Heart left ventricle (tissue), 16 donors: ENCODE measurements at regions not wholly inside any gene's neighbourhood (a gene's known extent, or its start where the extent isn't known, plus 50 kb on each side); places are given as distances from the start of the nearest gene placed in this dataset.
"Not testable (repeated sequence)": the region's sequence is repeated elsewhere in the genome, so short reads cannot be mapped to it uniquely, and the experiment has no call there.

ENCODE experiments used
- ATAC-seq, 4 donors: fragments of 200-7000 bp; cut with Tn5 transposase; one replicate each; pipeline ENCODE4 v1.9.1; 2020 to 2022; ENCODE audit warnings: moderate library complexity in 4 of 4, mild to moderate bottlenecking in 3 of 4, moderate number of reproducible peaks in 1 of 4
- DNase-seq, 5 donors: peaks; one replicate each; pipeline ENCODE4 v3.0.0-alpha.2; 2020
- H3K27ac ChIP-seq, 12 donors: fragments of 200-600 bp; sonication (generic) in 4 of 12; one replicate each; pipeline versions ENCODE4 v1.5.0 to v1.8.0; 2016 to 2022; ENCODE audit warnings: mild to moderate bottlenecking in 2 of 12
- H3K27me3 ChIP-seq, 9 donors: fragments of 200-600 bp; sonication (generic) in 2 of 9; one replicate each; pipeline versions ENCODE4 v1.5.1 to v1.8.0; 2016 to 2022; ENCODE audit warnings: mild to moderate bottlenecking in 3 of 9
- H3K36me3 ChIP-seq, 9 donors: fragments of 200-600 bp; sonication (generic) in 2 of 9; one replicate each; pipeline versions ENCODE4 v1.5.0 to v1.8.0; 2018 to 2022; ENCODE audit warnings: mild to moderate bottlenecking in 2 of 9
- H3K4me1 ChIP-seq, 12 donors: fragments of 200-600 bp; sonication (generic) in 4 of 12; one replicate each; pipeline versions ENCODE4 v1.5.0 to v1.8.0; 2016 to 2022; ENCODE audit warnings: mild to moderate bottlenecking in 3 of 12
- H3K4me3 ChIP-seq, 12 donors: fragments of 200-600 bp; sonication (generic) in 4 of 12; one replicate each; pipeline versions ENCODE4 v1.5.0 to v1.8.0; 2017 to 2022; ENCODE audit warnings: mild to moderate bottlenecking in 9 of 12, moderate library complexity in 4 of 12
- H3K9me3 ChIP-seq, 12 donors: fragments of 200-600 bp; sonication (generic) in 4 of 12; one replicate each; pipeline versions ENCODE4 v1.5.0 to v1.8.0; 2016 to 2022; ENCODE audit warnings: mild to moderate bottlenecking in 1 of 12
- POLR2A ChIP-seq, 2 donors: fragments of 450-650 bp; IDR thresholded peaks; one replicate each; pipeline ENCODE4 v1.6.1; 2017; ENCODE audit warnings: antibody characterized with exemption in 2 of 2, mild to moderate bottlenecking in 2 of 2, moderate library complexity in 2 of 2
- WGBS, 4 donors: extraction: QIAGEN DNeasy Blood & Tissue Kit in 2 of 4; methylation state at CpG; one replicate each; pipeline versions ENCODE4 v1.1.5 to v1.1.7; 2013 to 2018; 5-methylcytosine and 5-hydroxymethylcytosine counted together
- intact Hi-C, 10 donors: fragments of 100-400 bp; cut with DNase I; formaldehyde crosslinking; loops; one replicate each; pipeline versions ENCODE4 v1.11.1 to v1.14.2; 2022
- TF ChIP-seq, protein P1 (sequence below), 12 donors: fragments of 200-600 bp; sonication (generic) in 4 of 12; IDR thresholded peaks; one replicate each; pipeline versions ENCODE4 v1.5.0 to v1.8.0; 2018 to 2022; ENCODE audit warnings: antibody characterized with exemption in 12 of 12, mild to moderate bottlenecking in 5 of 12
- donor health status: ischemic (EF 13 %, LVEDD 7.1; RV severe dilation, severe dysfunction).
- donor health status: healthy with polysubstance abuse.
- donor health status: DM: no; HTN: yes; CAD: no.
- donor health status: DM: no; HTN: no; CAD: no.
- donor health status: ischemic (EF 25% LVEDD 6.9; RV normal size, moderate dysfunction).
- donor health status: ischemic (EF 25% LVEDD 5.7; RV mildly dilated, moderate dysfunction).
- donor health status: healthy.
- donor health status: DM: yes; HTN: yes; CAD: no.
- donor health status: ischemic (EF 35%, LVEDD 5.7; RV mildly dilated, moderate dysfunction).
- donor health status: nonischemic (EF 11% LVEDD 7.7; RV severe dilation, severe dysfunction).
- donor health status: DM: yes; HTN: yes; CAD: no.
- donor health status: PGD.
- donor health status: ischemic (EF 29% LVEDD 5.4; RV normal size, mild dysfunction).
- donor health status: nonischemic (EF 23%, LVEDD 6.1; RV moderate dilation, normal function).

- Histone ChIP-seq H3K4me1 (peaks cover 0 to 26% (median 2%) of the 10 kb centered on the region in 12 donors), H3K36me3 (no peaks in the 10 kb centered on the region), H3K27me3 (no peaks in the 10 kb centered on the region), H3K4me3 (no peak overlapping the region), H3K9me3 (peaks cover 0 to 20% (median 0%) of the 10 kb centered on the region in 12 donors), H3K27ac (no peak overlapping the region)
- DNase-seq (no peak), ATAC-seq (no peak)
- TF ChIP-seq POLR2A (IDR thresholded peaks at IDR 0.05) = no peak
- TF ChIP-seq, protein P1, sequence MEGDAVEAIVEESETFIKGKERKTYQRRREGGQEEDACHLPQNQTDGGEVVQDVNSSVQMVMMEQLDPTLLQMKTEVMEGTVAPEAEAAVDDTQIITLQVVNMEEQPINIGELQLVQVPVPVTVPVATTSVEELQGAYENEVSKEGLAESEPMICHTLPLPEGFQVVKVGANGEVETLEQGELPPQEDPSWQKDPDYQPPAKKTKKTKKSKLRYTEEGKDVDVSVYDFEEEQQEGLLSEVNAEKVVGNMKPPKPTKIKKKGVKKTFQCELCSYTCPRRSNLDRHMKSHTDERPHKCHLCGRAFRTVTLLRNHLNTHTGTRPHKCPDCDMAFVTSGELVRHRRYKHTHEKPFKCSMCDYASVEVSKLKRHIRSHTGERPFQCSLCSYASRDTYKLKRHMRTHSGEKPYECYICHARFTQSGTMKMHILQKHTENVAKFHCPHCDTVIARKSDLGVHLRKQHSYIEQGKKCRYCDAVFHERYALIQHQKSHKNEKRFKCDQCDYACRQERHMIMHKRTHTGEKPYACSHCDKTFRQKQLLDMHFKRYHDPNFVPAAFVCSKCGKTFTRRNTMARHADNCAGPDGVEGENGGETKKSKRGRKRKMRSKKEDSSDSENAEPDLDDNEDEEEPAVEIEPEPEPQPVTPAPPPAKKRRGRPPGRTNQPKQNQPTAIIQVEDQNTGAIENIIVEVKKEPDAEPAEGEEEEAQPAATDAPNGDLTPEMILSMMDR (IDR thresholded peaks at IDR 0.05) = no peak
- intact Hi-C loops = loop anchor here in 1 of 10 donors (5.0 kb wide), 1 partner anchor 368 kb away; no protein-coding TSS in a partner anchor
These were observed 187.6 kb downstream of the MREG start for GRCh38 chr2:215825707-215826106.

GRCh38 chr2:215821298-215821697 lies 192.1 kb downstream of the MREG start:
- ATAC-seq, intact Hi-C loops, DNase-seq, H3K27ac ChIP-seq, H3K36me3 ChIP-seq, H3K4me3 ChIP-seq, H3K27me3 ChIP-seq: not testable (repeated sequence)
- 91 to 93% (median 91%) methylated on average over 4 of the region's 4 CpGs for WGBS, 4 donors
- Histone ChIP-seq H3K4me1 (peaks cover 0 to 15% (median 2%) of the 10 kb centered on the region in 12 donors), H3K9me3 (peaks cover 0 to 24% (median 0%) of the 10 kb centered on the region in 12 donors)

DNA sequence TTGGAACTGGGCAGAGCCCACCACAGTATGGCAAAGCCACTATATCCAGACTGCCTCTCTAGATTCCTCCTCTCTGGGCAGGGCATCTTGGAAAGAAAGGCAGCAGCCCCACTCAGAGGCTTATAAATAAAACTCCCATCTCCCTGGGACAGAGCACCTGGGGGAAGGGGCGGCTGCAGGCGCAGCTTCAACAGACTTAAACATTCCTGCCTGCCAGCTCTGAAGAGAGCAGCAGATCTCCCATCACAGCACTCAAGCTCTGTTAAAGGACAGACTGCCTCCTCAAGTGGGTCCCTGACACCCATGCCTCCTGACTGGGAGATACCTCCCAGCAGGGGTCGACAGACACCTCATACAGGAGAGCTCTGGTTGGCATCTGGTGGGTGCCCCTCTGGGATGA lies 193.6 kb downstream of the MREG start:
- H3K4me3 ChIP-seq, ATAC-seq, DNase-seq, H3K27ac ChIP-seq, H3K27me3 ChIP-seq, intact Hi-C loops, H3K36me3 ChIP-seq: not testable (repeated sequence)
- WGBS, 4 donors = 90 to 100% (median 94%) methylated on average over 2 to 3 of the region's 3 CpGs
- H3K4me1 ChIP-seq = peaks cover 0 to 17% (median 4%) of the 10 kb centered on the region in 12 donors
- H3K9me3 ChIP-seq = peaks cover 0 to 24% (median 0%) of the 10 kb centered on the region in 12 donors

DNA sequence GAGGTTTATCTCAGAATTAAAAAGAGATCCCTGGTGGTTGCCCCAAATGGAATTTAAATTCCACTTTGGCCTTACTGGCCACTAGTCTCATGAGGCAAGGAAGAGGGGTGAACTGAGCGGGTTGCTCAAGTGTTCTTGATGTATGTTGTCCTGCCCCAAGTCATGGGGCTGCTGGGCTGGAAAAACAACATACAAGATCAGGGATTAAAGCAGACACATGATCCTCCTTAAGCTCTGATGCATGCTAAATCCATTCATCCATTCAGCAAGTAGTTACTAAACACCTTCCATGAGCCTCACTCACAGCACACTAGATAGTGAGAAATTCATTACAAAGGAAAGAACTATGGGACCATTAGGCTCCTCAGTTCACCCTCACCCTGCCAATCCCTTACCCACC lies 196.3 kb downstream of the MREG start:
- intact Hi-C loops = no loop called here
- 75 to 93% (median 83%) methylated on average over 1 of the region's 1 CpG for WGBS, 4 donors
- Histone ChIP-seq H3K9me3 (peaks cover 0 to 21% (median 0%) of the 10 kb centered on the region in 12 donors), H3K27me3 (peaks cover 0 to 4% (median 0%) of the 10 kb centered on the region in 9 donors), H3K36me3 (no peaks in the 10 kb centered on the region), H3K4me3 (no peak overlapping the region), H3K4me1 (peaks cover 0 to 17% (median 4%) of the 10 kb centered on the region in 12 donors), H3K27ac (peak overlapping the region in 1 of 12 donors; percentile 5)
- DNase-seq = no peak
- ATAC-seq = no peak
- TF ChIP-seq, protein P1 (IDR thresholded peaks at IDR 0.05) = no peak
- no peak for TF ChIP-seq POLR2A (IDR thresholded peaks at IDR 0.05)

DNA sequence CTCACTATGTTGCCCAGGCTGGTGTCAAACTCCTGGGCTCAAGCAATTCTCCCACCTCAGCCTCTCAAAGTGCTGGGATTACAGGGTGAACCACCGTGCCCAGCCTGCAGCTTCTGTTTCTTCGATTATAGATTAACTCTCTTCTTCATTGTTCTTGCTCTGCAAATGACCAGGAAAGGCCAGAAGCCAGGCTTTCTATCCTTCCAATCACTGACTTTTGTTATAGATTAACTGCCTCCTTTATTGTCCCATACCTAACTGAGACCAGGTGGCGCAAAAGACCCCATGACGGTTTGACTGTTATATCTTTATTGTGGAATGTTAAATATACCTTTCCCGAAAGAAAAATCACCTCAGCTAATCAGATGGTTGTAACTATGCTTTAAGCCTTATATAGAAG lies 196.9 kb downstream of the MREG start:
- H3K27me3 ChIP-seq = peaks cover 0 to 4% (median 0%) of the 10 kb centered on the region in 9 donors
- no peak for ATAC-seq
- intact Hi-C loops = no loop called here
- peaks cover 0 to 22% (median 6%) of the 10 kb centered on the region in 12 donors for H3K4me1 ChIP-seq
- no peak for TF ChIP-seq POLR2A (IDR thresholded peaks at IDR 0.05)
- TF ChIP-seq, protein P1 (IDR thresholded peaks at IDR 0.05) = no peak
- H3K9me3 ChIP-seq = peaks cover 0 to 17% (median 0%) of the 10 kb centered on the region in 12 donors
- no peak overlapping the region for H3K4me3 ChIP-seq
- DNase-seq = no peak
- H3K27ac ChIP-seq = peak overlapping the region in 1 of 12 donors; percentile 5
- 88 to 92% (median 90%) methylated on average over 5 of the region's 5 CpGs for WGBS, 4 donors
- no peaks in the 10 kb centered on the region for H3K36me3 ChIP-seq
